ENCODE measurements at regions not wholly inside any gene's neighbourhood (a gene's known extent, or its start where the extent isn't known, plus 50 kb on each side); places are given as distances from the start of the nearest gene placed in this dataset.

- no peak for DNase-seq
Measured at GRCh38 chr10:130407052-130407451, 270.9 kb downstream of the GLRX3 start.

GRCh38 chr10:130409331-130409730, 273.1 kb downstream of the GLRX3 start:
- DNase-seq = no peak

GRCh38 chr10:130409931-130410330, 273.7 kb downstream of the GLRX3 start:
- DNase-seq = no peak

- DNase-seq = no peak
Measured at GRCh38 chr10:130411496-130412085, 275.4 kb downstream of the GLRX3 start.

- DNase-seq = no peak
Measured at GRCh38 chr10:130412317-130412716, 276.1 kb downstream of the GLRX3 start.

- DNase-seq = no peak
Measured at GRCh38 chr10:130416334-130417150, 280.4 kb downstream of the GLRX3 start.

- no peak for DNase-seq
Measured at GRCh38 chr10:130418731-130419130, 282.5 kb downstream of the GLRX3 start.

GRCh38 chr10:130421909-130422308, 285.7 kb downstream of the GLRX3 start:
- no peak for DNase-seq

- no peak for DNase-seq
Measured at GRCh38 chr10:130422366-130423324, 286.5 kb downstream of the GLRX3 start.

GRCh38 chr10:130423455-130424305, 287.5 kb downstream of the GLRX3 start:
- DNase-seq = no peak

- no peak for DNase-seq
Measured at GRCh38 chr10:130424418-130424817, 288.2 kb downstream of the GLRX3 start.

- DNase-seq = no peak
Measured at GRCh38 chr10:130425169-130425568, 289.0 kb downstream of the GLRX3 start.

GRCh38 chr10:130425881-130426435, 289.8 kb downstream of the GLRX3 start:
- no peak for DNase-seq

- DNase-seq = no peak
Measured at GRCh38 chr10:130427216-130427722, 291.1 kb downstream of the GLRX3 start.

- no peak for DNase-seq
Measured at GRCh38 chr10:130428936-130429335, 292.7 kb downstream of the GLRX3 start.

- DNase-seq = no peak
Measured at GRCh38 chr10:130429809-130430208, 293.6 kb downstream of the GLRX3 start.

GRCh38 chr10:130430291-130430690, 294.1 kb downstream of the GLRX3 start:
- DNase-seq = no peak

GRCh38 chr10:130430852-130431704, 294.9 kb downstream of the GLRX3 start:
- no peak for DNase-seq

GRCh38 chr10:130432271-130432670, 296.1 kb downstream of the GLRX3 start:
- no peak for DNase-seq

GRCh38 chr10:130432850-130433249, 296.7 kb downstream of the GLRX3 start:
- DNase-seq = no peak
